ENCODE measurements at regions not wholly inside any gene's neighbourhood (a gene's known extent, or its start where the extent isn't known, plus 50 kb on each side); places are given as distances from the start of the nearest gene placed in this dataset.

- no peak overlapping the region for H3K4me2 ChIP-seq (ENCODE audit: low read length)
- H3K27me3 ChIP-seq (ENCODE audit: control insufficient read depth, insufficient read depth, low read length), result no peaks in the 10 kb centered on the region
- no peaks in the 10 kb centered on the region for H3K4me1 ChIP-seq
- H3K36me3 ChIP-seq (ENCODE audit: control insufficient read depth, insufficient read depth, low read length), result no peaks in the 10 kb centered on the region
- H3K9ac ChIP-seq, result no peak overlapping the region
- H3K27ac ChIP-seq, result no peak overlapping the region
- no peak for TF ChIP-seq CTCF (IDR thresholded peaks at IDR 0.05)
- H3K79me2 ChIP-seq, result no peaks in the 10 kb centered on the region
- H3K4me3 ChIP-seq (ENCODE audit: low read depth, low read length), result no peak overlapping the region
- H2AFZ ChIP-seq, result no peak overlapping the region
- no peaks in the 10 kb centered on the region for H3K9me3 ChIP-seq (ENCODE audit: control insufficient read depth, low read length)
Observed at GRCh38 chr4:20403290-20403689, 151.6 kb downstream of the SLIT2 start.

- no peak for TF ChIP-seq CTCF (IDR thresholded peaks at IDR 0.05)
Observed at GRCh38 chr4:20403846-20404245, 152.1 kb downstream of the SLIT2 start.

GRCh38 chr4:20408611-20409010 lies 156.9 kb downstream of the SLIT2 start:
- no peak overlapping the region for H3K9ac ChIP-seq
- no peak overlapping the region for H3K27ac ChIP-seq
- no peaks in the 10 kb centered on the region for H3K79me2 ChIP-seq
- no peaks in the 10 kb centered on the region for H3K36me3 ChIP-seq (ENCODE audit: control insufficient read depth, insufficient read depth, low read length)
- no peak overlapping the region for H2AFZ ChIP-seq
- no peak overlapping the region for H3K4me2 ChIP-seq (ENCODE audit: low read length)
- H3K4me3 ChIP-seq (ENCODE audit: low read depth, low read length), result no peak overlapping the region
- H3K9me3 ChIP-seq (ENCODE audit: control insufficient read depth, low read length), result no peaks in the 10 kb centered on the region
- H3K4me1 ChIP-seq, result no peaks in the 10 kb centered on the region
- no peak for TF ChIP-seq CTCF (IDR thresholded peaks at IDR 0.05)
- no peaks in the 10 kb centered on the region for H3K27me3 ChIP-seq (ENCODE audit: control insufficient read depth, insufficient read depth, low read length)

More at GRCh38 chr4:20403846-20404245, 152.1 kb downstream of the SLIT2 start:
- no peak overlapping the region for H2AFZ ChIP-seq
- H3K4me3 ChIP-seq (ENCODE audit: low read depth, low read length), result no peak overlapping the region
- no peak overlapping the region for H3K9ac ChIP-seq
- no peaks in the 10 kb centered on the region for H3K36me3 ChIP-seq (ENCODE audit: control insufficient read depth, insufficient read depth, low read length)
- no peak overlapping the region for H3K27ac ChIP-seq
- H3K27me3 ChIP-seq (ENCODE audit: control insufficient read depth, insufficient read depth, low read length), result no peaks in the 10 kb centered on the region
- H3K4me1 ChIP-seq, result no peaks in the 10 kb centered on the region
- H3K9me3 ChIP-seq (ENCODE audit: control insufficient read depth, low read length), result no peaks in the 10 kb centered on the region
- no peak overlapping the region for H3K4me2 ChIP-seq (ENCODE audit: low read length)
- H3K79me2 ChIP-seq, result no peaks in the 10 kb centered on the region

GRCh38 chr4:20412072-20412471 lies 160.4 kb downstream of the SLIT2 start:
- Histone ChIP-seq H3K4me2 (ENCODE audit: low read length) (no peak overlapping the region), H3K27me3 (ENCODE audit: control insufficient read depth, insufficient read depth, low read length) (no peaks in the 10 kb centered on the region), H3K36me3 (ENCODE audit: control insufficient read depth, insufficient read depth, low read length) (no peaks in the 10 kb centered on the region), H3K9ac (no peak overlapping the region), H3K27ac (no peak overlapping the region), H3K4me3 (ENCODE audit: low read depth, low read length) (no peak overlapping the region), H3K9me3 (ENCODE audit: control insufficient read depth, low read length) (no peaks in the 10 kb centered on the region), H2AFZ (no peak overlapping the region), H3K79me2 (no peaks in the 10 kb centered on the region), H3K4me1 (no peaks in the 10 kb centered on the region)
- no peak for TF ChIP-seq CTCF (IDR thresholded peaks at IDR 0.05)

- Histone ChIP-seq H3K9me3 (ENCODE audit: control insufficient read depth, low read length) (no peaks in the 10 kb centered on the region), H3K27me3 (ENCODE audit: control insufficient read depth, insufficient read depth, low read length) (no peaks in the 10 kb centered on the region), H3K4me1 (no peaks in the 10 kb centered on the region), H3K4me3 (ENCODE audit: low read depth, low read length) (no peak overlapping the region), H3K27ac (no peak overlapping the region), H3K79me2 (no peaks in the 10 kb centered on the region), H3K4me2 (ENCODE audit: low read length) (no peak overlapping the region), H3K36me3 (ENCODE audit: control insufficient read depth, insufficient read depth, low read length) (no peaks in the 10 kb centered on the region), H2AFZ (no peak overlapping the region), H3K9ac (no peak overlapping the region)
- no peak for TF ChIP-seq CTCF (IDR thresholded peaks at IDR 0.05)
Observed at GRCh38 chr4:20416800-20417199, 165.1 kb downstream of the SLIT2 start.

Data from parathyroid adenoma (tissue), 2 donors.